Loucy (cell line): ENCODE measurements at regions not wholly inside any gene's neighbourhood (a gene's known extent, or its start where the extent isn't known, plus 50 kb on each side); places are given as distances from the start of the nearest gene placed in this dataset.

Source experiments
- H2AFZ ChIP-seq: fragments of 200-600 bp; sonication (generic); 2 replicates; pipeline ENCODE4 v1.6.0; 2016; ENCODE audit warnings: antibody characterized with exemption, mild to moderate bottlenecking, low read length, moderate library complexity
- H3F3A ChIP-seq: fragments of 200-600 bp; 2 replicates; pipeline ENCODE4 v1.6.0; 2016; ENCODE audit warnings: antibody characterized with exemption, low read depth, mild to moderate bottlenecking
- H3K27me3 ChIP-seq: fragments of 200-600 bp; sonication (generic); 2 replicates; pipeline ENCODE4 v1.6.1; 2014; ENCODE audit warnings: low read length, mild to moderate bottlenecking; ENCODE audit not compliant: insufficient read depth, poor library complexity, severe bottlenecking
- H3K36me3 ChIP-seq: fragments of 200-600 bp; sonication (generic); 2 replicates; pipeline ENCODE4 v1.6.1; 2016; ENCODE audit warnings: low read length; ENCODE audit not compliant: insufficient read depth
- H3K4me1 ChIP-seq: fragments of 200-600 bp; sonication (generic); 2 replicates; pipeline ENCODE4 v1.5.1; 2014; ENCODE audit warnings: low read length, mild to moderate bottlenecking; ENCODE audit not compliant: insufficient read depth, poor library complexity, severe bottlenecking
- H3K4me2 ChIP-seq: fragments of 200-600 bp; sonication (generic); 2 replicates; pipeline ENCODE4 v1.6.0; 2014; ENCODE audit warnings: antibody characterized with exemption, low read length, low read depth, mild to moderate bottlenecking; ENCODE audit not compliant: poor library complexity, severe bottlenecking
- H3K4me3 ChIP-seq: fragments of 200-600 bp; sonication (generic); 2 replicates; pipeline ENCODE4 v1.5.1; 2014; ENCODE audit warnings: low read length, mild to moderate bottlenecking, mixed read lengths; ENCODE audit not compliant: poor library complexity, severe bottlenecking
- H3K79me2 ChIP-seq: fragments of 200-600 bp; sonication (generic); 2 replicates; pipeline ENCODE4 v1.6.1; 2014; ENCODE audit warnings: low read length; ENCODE audit not compliant: insufficient read depth
- H3K9ac ChIP-seq: fragments of 200-600 bp; sonication (generic); 2 replicates; pipeline ENCODE4 v1.6.0; 2014; ENCODE audit warnings: mild to moderate bottlenecking, low read depth, low read length, moderate library complexity; ENCODE audit not compliant: poor library complexity, severe bottlenecking
- H3K9me2 ChIP-seq: fragments of 200-600 bp; sonication (generic); replicated peaks from 2 replicates; pipeline ENCODE4 v1.6.1; 2016; ENCODE audit warnings: low read depth, low read length, mixed read lengths
- H3K9me3 ChIP-seq: fragments of 200-600 bp; sonication (generic); 2 replicates; pipeline ENCODE4 v1.6.1; 2014; ENCODE audit warnings: mild to moderate bottlenecking, antibody characterized with exemption, low read length, low read depth; ENCODE audit not compliant: insufficient read depth
- H4K20me1 ChIP-seq: fragments of 200-600 bp; sonication (generic); 2 replicates; pipeline ENCODE4 v1.6.0; 2014; ENCODE audit warnings: antibody characterized with exemption, low read length, mild to moderate bottlenecking; ENCODE audit not compliant: insufficient read depth, poor library complexity, severe bottlenecking
- CTCF ChIP-seq: fragments of 200-600 bp; sonication (generic); conservative IDR thresholded peaks from 2 replicates; pipeline ENCODE4 v1.5.1; 2014; ENCODE audit warnings: mild to moderate bottlenecking, antibody characterized with exemption, low read length
- EZH2phosphoT487 ChIP-seq: fragments of 200-600 bp; IDR thresholded peaks from 2 replicates; pipeline ENCODE4 v1.6.1; 2018; ENCODE audit warnings: antibody characterized with exemption, mild to moderate bottlenecking, moderate library complexity, borderline replicate concordance

DNA sequence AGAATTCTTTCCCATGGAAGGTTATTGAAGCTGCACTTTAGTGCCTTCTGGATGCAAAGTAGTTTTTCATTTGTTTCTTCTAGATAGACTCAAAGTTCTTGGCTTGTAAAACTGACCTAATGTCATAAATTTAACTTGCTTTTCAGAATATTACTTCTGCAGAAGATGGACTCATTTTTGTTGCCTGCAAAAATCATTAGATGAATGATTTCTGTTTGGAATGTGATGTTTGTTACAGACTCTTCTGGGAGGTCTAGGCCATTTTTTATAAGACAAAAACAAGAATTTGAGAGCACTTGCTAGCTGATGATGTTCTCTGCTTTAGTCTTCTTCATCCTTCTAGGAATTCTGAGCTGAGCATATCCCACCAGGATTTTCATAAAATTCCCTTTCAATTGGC is 308.6 kb upstream of the GIMD1 start:
- Histone ChIP-seq H3K4me3 (no peak overlapping the region), H3K27me3 (no peaks in the 10 kb centered on the region), H3K9me3 (no peaks in the 10 kb centered on the region; the same call in 1 of the 2 replicates), H2AFZ (no peak overlapping the region), H3K9me2 (no peaks in the 10 kb centered on the region), H3K4me2 (no peak overlapping the region), H3F3A (no peaks in the 10 kb centered on the region), H4K20me1 (no peaks in the 10 kb centered on the region), H3K9ac (no peak overlapping the region), H3K79me2 (no peaks in the 10 kb centered on the region), H3K36me3 (no peaks in the 10 kb centered on the region), H3K4me1 (peaks cover 22% of the 10 kb centered on the region)
- TF ChIP-seq EZH2phosphoT487, result no peak
- TF ChIP-seq CTCF, result no peak

- Histone ChIP-seq H3K9me2 (no peaks in the 10 kb centered on the region), H3K4me2 (no peak overlapping the region), H3F3A (no peaks in the 10 kb centered on the region), H3K4me3 (no peak overlapping the region), H3K27me3 (no peaks in the 10 kb centered on the region), H2AFZ (no peak overlapping the region), H3K79me2 (no peaks in the 10 kb centered on the region), H3K4me1 (peaks cover 22% of the 10 kb centered on the region), H3K36me3 (no peaks in the 10 kb centered on the region), H3K9me3 (no peaks in the 10 kb centered on the region; the same call in 1 of the 2 replicates), H3K9ac (no peak overlapping the region), H4K20me1 (no peaks in the 10 kb centered on the region)
- no peak for TF ChIP-seq CTCF
- TF ChIP-seq EZH2phosphoT487, result no peak
These were observed 307.8 kb upstream of the GIMD1 start for GRCh38 chr4:106676173-106676921.

GRCh38 chr4:106671716-106672115 is 303.1 kb upstream of the GIMD1 start:
- TF ChIP-seq EZH2phosphoT487 (no peak), CTCF (no peak)
- no peaks in the 10 kb centered on the region; the same call in 1 of the 2 replicates for H3K9me3 ChIP-seq
- no peaks in the 10 kb centered on the region for H3K36me3 ChIP-seq
- H3K4me1 ChIP-seq, result peaks cover 6% of the 10 kb centered on the region
- no peaks in the 10 kb centered on the region for H3K27me3 ChIP-seq
- H3K9me2 ChIP-seq, result no peaks in the 10 kb centered on the region
- H2AFZ ChIP-seq, result no peak overlapping the region
- no peak overlapping the region for H3K4me2 ChIP-seq
- H3K9ac ChIP-seq, result no peak overlapping the region
- no peaks in the 10 kb centered on the region for H3F3A ChIP-seq
- H3K4me3 ChIP-seq, result no peak overlapping the region
- H3K79me2 ChIP-seq, result no peaks in the 10 kb centered on the region
- no peaks in the 10 kb centered on the region for H4K20me1 ChIP-seq
